ENCODE measurements at regions not wholly inside any gene's neighbourhood (a gene's known extent, or its start where the extent isn't known, plus 50 kb on each side); places are given as distances from the start of the nearest gene placed in this dataset.

- no peak for TF ChIP-seq CTCF (IDR thresholded peaks at IDR 0.05)
- TF ChIP-seq POLR2A (IDR thresholded peaks at IDR 0.05): no peak
These were observed 336.1 kb downstream of the OSR1 start for GRCh38 chr2:19022334-19022733.

All from esophagus squamous epithelium (tissue), 4 donors.